Muscle of leg (tissue), 3 donors: ENCODE measurements at regions not wholly inside any gene's neighbourhood (a gene's known extent, or its start where the extent isn't known, plus 50 kb on each side); places are given as distances from the start of the nearest gene placed in this dataset.

Experiments used
- DNase-seq: peaks from one replicate; pipeline ENCODE4 v3.0.0; 2013
- H3K27ac ChIP-seq: one replicate; pipeline ENCODE4 v1.5.1; 2013; ENCODE audit warnings: mild to moderate bottlenecking, low read length, control low read depth
- H3K27me3 ChIP-seq: one replicate; pipeline ENCODE4 v1.6.1; 2013; ENCODE audit warnings: low read length; ENCODE audit not compliant: control insufficient read depth, insufficient read depth
- H3K36me3 ChIP-seq: one replicate; pipeline ENCODE4 v1.6.1; 2013; ENCODE audit warnings: low read length; ENCODE audit not compliant: control insufficient read depth, insufficient read depth
- H3K4me1 ChIP-seq: one replicate; pipeline ENCODE4 v1.6.1; 2013; ENCODE audit warnings: low read length; ENCODE audit not compliant: control insufficient read depth, insufficient read depth
- H3K4me3 ChIP-seq: one replicate; pipeline ENCODE4 v1.5.1; 2013; ENCODE audit warnings: low read length, control low read depth
- H3K9me3 ChIP-seq: replicated peaks from 2 replicates; pipeline ENCODE4 v1.6.1; 2013; ENCODE audit warnings: low read depth, low read length; ENCODE audit not compliant: control insufficient read depth
- WGBS: methylation state at CpG from one replicate; pipeline ENCODE4 v1.1.5; 2013; ENCODE audit warnings: missing lambda C conversion rate; ENCODE audit not compliant: insufficient coverage; 5-methylcytosine and 5-hydroxymethylcytosine counted together

DNA sequence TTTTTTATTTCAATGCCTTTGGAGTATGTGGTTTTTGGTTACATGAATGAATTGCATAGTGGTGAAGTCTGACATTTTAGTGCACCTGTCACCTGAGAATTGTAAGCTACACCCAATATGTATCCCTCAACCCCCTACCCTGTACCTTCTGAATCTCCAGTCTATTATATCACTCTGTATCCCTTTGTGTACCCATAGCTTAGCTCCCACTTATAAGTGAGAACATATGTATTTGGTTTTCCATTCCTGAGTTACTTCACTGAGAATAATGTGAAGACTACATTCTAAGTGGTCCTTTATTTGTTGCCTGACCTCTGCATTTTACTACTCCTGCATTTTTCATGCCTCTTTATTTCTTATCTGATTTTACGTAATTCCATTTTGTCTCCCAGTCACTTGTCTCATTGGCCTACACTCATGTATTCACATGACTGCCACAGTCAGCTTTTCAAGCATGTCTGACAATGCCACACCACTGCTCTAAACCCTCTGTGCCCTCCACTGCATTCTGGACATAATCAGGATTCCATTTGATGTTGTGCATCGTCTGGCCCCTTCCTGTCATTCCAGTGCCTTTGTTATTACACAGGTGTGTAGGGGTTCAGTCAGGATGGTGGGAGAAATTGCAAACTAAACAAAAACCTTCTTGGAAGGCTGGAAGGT lies 1325.5 kb downstream of the XPNPEP1 start:
- H3K4me3 ChIP-seq = no peak overlapping the region
- WGBS = 75% methylated on average over 1 of the region's 2 CpGs
- H3K36me3 ChIP-seq = no peaks in the 10 kb centered on the region
- no peaks in the 10 kb centered on the region for H3K4me1 ChIP-seq
- H3K27ac ChIP-seq = no peak overlapping the region
- no peaks in the 10 kb centered on the region for H3K27me3 ChIP-seq
- no peaks in the 10 kb centered on the region for H3K9me3 ChIP-seq
- DNase-seq = no peak

DNA sequence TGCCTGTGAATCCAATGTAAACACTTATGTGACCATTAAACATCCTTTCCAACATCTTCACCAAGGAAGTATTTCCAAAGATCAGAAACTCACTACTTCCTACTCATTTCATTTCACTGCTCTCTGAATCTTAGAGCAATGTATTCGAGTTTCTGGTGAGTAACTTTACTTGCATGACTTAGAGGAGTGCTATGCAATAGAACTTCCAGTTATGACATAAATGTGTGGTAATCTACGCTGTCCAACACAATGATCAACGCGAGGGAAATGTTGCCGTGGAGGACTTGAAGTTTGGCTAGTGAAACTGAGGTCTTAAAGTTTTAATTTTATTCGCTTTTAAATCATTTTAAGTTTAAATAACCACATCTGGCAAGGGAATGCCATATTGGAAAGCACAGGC lies 1326.3 kb downstream of the XPNPEP1 start:
- H3K36me3 ChIP-seq = no peaks in the 10 kb centered on the region
- no CpG with 5 or more reads among the region's 6 CpGs for WGBS

DNA sequence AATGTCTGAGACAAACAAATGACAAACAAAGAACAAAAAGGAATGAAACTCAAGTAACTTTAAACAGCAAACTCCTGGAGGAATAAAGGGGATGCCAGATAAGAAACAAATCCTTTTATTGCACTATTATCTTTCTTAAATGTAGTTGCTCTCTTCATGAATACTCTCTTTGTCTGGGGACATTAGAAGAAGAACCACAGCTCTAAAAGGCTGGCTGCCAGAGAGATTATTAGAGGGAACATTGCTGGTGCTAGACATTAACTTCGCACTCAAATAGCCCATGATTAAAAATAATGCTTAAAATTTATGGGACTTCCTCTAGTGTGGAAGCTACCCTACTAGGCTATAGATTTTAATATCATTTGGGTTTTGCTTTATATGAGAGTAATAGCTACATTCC lies 1330.4 kb downstream of the XPNPEP1 start:
- WGBS = no CpG with 5 or more reads among the region's 1 CpG
- Histone ChIP-seq H3K4me3 (no peak overlapping the region), H3K4me1 (no peaks in the 10 kb centered on the region), H3K36me3 (no peaks in the 10 kb centered on the region), H3K27ac (no peak overlapping the region), H3K9me3 (no peaks in the 10 kb centered on the region), H3K27me3 (no peaks in the 10 kb centered on the region)
- no peak for DNase-seq

More for the DNA sequence above, 1326.3 kb downstream of the XPNPEP1 start:
- H3K27me3 ChIP-seq = no peaks in the 10 kb centered on the region
- no peak overlapping the region for H3K27ac ChIP-seq
- H3K9me3 ChIP-seq = no peaks in the 10 kb centered on the region
- H3K4me3 ChIP-seq = no peak overlapping the region
- H3K4me1 ChIP-seq = no peaks in the 10 kb centered on the region
- no peak for DNase-seq

DNA sequence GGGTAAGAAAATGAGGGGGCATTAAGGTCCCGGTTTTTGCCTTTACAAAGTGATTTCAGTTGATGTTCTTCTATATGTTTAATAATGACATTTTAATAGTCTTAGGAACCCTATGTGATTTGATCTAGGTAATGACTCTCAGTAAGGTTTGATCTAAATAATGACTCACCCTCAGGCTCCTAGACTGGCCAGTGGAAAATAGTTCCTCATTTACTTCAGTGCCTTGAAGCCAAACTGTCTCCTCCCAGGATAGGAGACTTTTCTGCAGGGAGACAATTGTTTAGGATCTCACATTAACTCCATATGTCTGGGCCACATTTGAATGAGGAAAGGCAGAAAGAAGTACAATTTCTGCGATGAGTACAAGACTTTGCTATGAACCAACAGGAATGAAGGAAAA lies 1331.9 kb downstream of the XPNPEP1 start:
- no CpG with 5 or more reads among the region's 2 CpGs for WGBS
- no peaks in the 10 kb centered on the region for H3K9me3 ChIP-seq
- DNase-seq = no peak

DNA sequence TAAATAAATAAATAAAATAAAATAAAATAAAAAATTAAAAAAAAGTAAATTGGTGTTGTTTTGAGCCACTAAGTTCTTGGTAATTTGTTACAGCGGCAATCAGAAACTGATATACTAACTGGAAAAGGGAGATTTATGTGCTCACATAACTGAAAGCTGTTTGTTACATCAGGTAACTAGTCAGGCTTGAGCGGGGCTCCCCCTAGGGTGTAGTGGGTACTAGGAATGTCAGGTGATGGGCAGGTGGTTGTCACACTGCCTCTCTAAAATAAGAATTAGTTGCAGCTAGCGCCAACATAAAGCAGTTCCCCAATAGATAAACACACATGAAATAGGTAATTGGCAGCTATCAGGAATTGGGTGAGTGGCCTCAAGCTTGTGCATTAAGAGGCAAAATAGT lies 1336.9 kb downstream of the XPNPEP1 start:
- Histone ChIP-seq H3K4me1 (no peaks in the 10 kb centered on the region), H3K27me3 (no peaks in the 10 kb centered on the region), H3K4me3 (no peak overlapping the region), H3K36me3 (no peaks in the 10 kb centered on the region), H3K27ac (no peak overlapping the region), H3K9me3 (no peaks in the 10 kb centered on the region)
- 100% methylated on average over 1 of the region's 3 CpGs for WGBS
- no peak for DNase-seq

More for the DNA sequence above, 1331.9 kb downstream of the XPNPEP1 start:
- Histone ChIP-seq H3K4me1 (no peaks in the 10 kb centered on the region), H3K36me3 (no peaks in the 10 kb centered on the region), H3K4me3 (no peak overlapping the region), H3K27me3 (no peaks in the 10 kb centered on the region), H3K27ac (no peak overlapping the region)

DNA sequence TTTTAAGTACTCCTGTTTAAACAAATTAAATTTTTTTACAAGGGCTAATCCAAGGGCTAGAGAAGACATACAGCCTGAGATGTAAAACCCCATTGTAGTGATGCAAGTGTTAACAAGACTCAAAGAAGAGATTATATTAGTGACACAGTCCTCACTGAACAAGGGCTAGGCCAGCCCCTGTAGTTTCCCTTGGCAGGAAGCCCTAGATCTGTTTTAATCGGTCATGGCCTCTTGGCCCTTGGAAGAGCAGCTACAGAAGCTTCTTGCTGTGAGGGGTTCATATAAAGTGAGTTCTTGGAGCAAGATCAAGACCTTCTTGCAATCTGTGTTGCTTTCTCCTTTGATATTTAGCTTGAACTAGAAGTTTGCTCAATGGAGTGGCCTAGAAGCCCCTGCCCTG lies 1339.4 kb downstream of the XPNPEP1 start:
- no peaks in the 10 kb centered on the region for H3K4me1 ChIP-seq
- H3K27ac ChIP-seq = no peak overlapping the region
- H3K4me3 ChIP-seq = no peak overlapping the region
- DNase-seq = no peak
- no peaks in the 10 kb centered on the region for H3K9me3 ChIP-seq
- H3K36me3 ChIP-seq = no peaks in the 10 kb centered on the region
- H3K27me3 ChIP-seq = no peaks in the 10 kb centered on the region
- WGBS = no CpG with 5 or more reads among the region's 1 CpG

DNA sequence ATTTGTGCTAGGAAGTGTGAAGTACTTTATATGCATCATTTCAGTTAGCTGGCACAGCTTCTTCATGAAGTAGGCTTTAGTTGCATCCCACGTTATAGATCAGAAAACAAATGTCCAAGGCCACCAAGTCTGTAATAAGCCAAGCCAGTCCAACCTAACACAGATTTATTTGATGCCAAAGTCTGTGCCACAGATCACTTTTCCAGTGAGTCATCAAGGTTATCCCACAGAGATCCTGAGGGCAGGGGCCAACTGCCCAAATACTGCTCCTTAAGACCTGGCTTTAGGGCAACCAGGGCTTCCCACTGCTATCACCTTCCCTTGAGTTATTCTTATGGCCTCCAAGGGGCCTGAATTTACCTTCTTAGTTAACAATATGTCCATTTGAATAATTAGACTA lies 1340.4 kb downstream of the XPNPEP1 start:
- no peak overlapping the region for H3K27ac ChIP-seq
- WGBS = 67% methylated on average over 1 of the region's 1 CpG
- no peaks in the 10 kb centered on the region for H3K27me3 ChIP-seq
- DNase-seq = no peak
- H3K4me1 ChIP-seq = no peaks in the 10 kb centered on the region
- no peaks in the 10 kb centered on the region for H3K9me3 ChIP-seq
- no peaks in the 10 kb centered on the region for H3K36me3 ChIP-seq
- H3K4me3 ChIP-seq = no peak overlapping the region

DNA sequence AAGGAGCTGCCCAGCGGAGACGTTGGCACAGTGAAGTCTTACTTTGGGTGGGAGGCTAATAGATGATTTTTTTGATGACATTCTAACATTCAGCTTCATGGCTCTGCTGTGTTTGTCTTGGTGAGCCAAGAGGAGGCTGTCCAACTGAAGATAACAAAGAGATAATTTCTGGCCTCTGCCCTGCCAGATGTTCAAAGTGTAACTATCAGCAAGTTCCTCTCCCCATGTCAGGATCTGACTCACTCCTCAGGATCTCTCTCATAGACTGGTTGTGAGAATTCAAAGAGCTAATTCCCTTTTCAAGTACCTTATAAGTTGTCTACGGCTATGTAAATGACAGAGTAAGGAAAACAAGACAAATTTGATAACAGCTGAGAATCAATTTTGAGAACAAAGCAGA lies 1340.9 kb downstream of the XPNPEP1 start:
- DNase-seq = no peak

DNA sequence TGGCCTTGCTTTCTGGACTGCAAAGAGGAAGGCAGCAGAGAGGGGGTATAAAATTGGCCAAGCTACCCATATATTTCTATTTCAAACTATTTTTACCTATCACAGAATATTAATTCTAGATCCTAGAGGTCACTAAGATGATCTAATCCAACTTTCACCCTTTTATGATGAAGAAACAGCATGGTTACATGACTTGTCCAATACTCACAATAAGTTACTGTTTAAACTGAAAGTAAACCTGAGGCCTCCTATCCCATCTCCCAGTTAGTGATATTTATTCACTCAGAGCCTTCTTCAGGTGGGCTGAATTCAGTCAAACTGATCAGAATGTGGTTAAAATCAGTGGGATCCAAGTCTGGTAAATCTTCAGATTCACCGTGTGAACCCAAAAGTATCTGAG lies 1345.1 kb downstream of the XPNPEP1 start:
- no peaks in the 10 kb centered on the region for H3K27me3 ChIP-seq
- no peak for DNase-seq
- WGBS = 100% methylated on average over 1 of the region's 1 CpG

More for the DNA sequence above, 1340.9 kb downstream of the XPNPEP1 start:
- Histone ChIP-seq H3K4me1 (no peaks in the 10 kb centered on the region), H3K36me3 (no peaks in the 10 kb centered on the region), H3K27ac (no peak overlapping the region), H3K4me3 (no peak overlapping the region), H3K27me3 (no peaks in the 10 kb centered on the region), H3K9me3 (no peaks in the 10 kb centered on the region)
- WGBS = 58% methylated on average over 2 of the region's 3 CpGs

DNA sequence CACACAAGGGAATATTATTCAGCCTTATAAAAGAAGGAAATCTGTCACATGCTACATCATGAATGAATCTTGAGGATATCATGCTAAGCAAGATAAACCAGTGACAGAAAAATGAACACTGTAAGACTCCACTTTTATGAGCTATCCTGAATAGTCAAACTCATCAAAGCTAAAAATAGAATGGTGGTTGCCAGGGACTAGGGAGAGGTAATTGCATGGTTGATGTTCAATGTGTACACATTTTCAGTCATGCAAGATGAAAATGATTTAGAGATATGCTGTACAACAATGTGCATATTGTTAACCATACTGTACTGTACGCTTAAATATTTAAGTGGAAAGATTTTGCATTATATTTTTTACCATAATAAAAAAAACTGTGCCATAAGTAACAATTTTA lies 1349.1 kb downstream of the XPNPEP1 start:
- H3K27ac ChIP-seq = no peak overlapping the region
- H3K9me3 ChIP-seq = no peaks in the 10 kb centered on the region
- no peak overlapping the region for H3K4me3 ChIP-seq
- H3K27me3 ChIP-seq = no peaks in the 10 kb centered on the region
- DNase-seq = no peak
- no peaks in the 10 kb centered on the region for H3K4me1 ChIP-seq
- no CpG with 5 or more reads among the region's 1 CpG for WGBS
- H3K36me3 ChIP-seq = no peaks in the 10 kb centered on the region

More for the DNA sequence above, 1345.1 kb downstream of the XPNPEP1 start:
- no peaks in the 10 kb centered on the region for H3K9me3 ChIP-seq
- H3K27ac ChIP-seq = no peak overlapping the region
- no peaks in the 10 kb centered on the region for H3K4me1 ChIP-seq
- no peaks in the 10 kb centered on the region for H3K36me3 ChIP-seq
- no peak overlapping the region for H3K4me3 ChIP-seq

DNA sequence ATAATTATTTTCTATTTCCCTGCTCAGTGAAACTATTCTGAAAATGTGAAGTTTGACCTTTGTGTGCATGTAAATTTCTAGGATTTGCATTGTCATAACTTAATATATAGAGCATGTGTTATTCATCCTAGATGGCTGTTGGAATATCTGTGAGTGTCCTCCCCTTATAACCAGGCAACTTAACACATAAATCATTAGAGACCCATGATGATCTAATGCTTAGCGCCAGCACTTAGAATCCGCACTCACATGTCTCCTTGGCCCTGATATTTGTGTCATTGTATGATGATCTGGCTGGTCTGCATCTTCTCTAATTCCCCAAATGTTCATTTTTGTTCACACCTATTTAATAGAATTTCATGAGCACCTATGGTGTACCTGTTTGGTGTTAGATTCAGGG lies 1354.5 kb downstream of the XPNPEP1 start:
- no peaks in the 10 kb centered on the region for H3K9me3 ChIP-seq
- no peaks in the 10 kb centered on the region for H3K4me1 ChIP-seq
- no peaks in the 10 kb centered on the region for H3K36me3 ChIP-seq
- no CpG with 5 or more reads among the region's 2 CpGs for WGBS
- no peak overlapping the region for H3K27ac ChIP-seq
- H3K27me3 ChIP-seq = no peaks in the 10 kb centered on the region
- no peak for DNase-seq
- H3K4me3 ChIP-seq = no peak overlapping the region
